NCI-H1417 treated with DMSO at 0.1 percent for 48 hours (cell line): ENCODE measurements at regions not wholly inside any gene's neighbourhood (a gene's known extent, or its start where the extent isn't known, plus 50 kb on each side); places are given as distances from the start of the nearest gene placed in this dataset.

Source experiments
- DNase-seq: peaks from one replicate; lab custom pipeline; 2025; lab: John Stamatoyannopoulos, UW

- no peak for DNase-seq
These were observed 410.0 kb downstream of the TCERG1L start for GRCh38 chr10:130901311-130902165.

GRCh38 chr10:130902471-130902870 lies 409.1 kb downstream of the TCERG1L start:
- no peak for DNase-seq

- no peak for DNase-seq
These were observed 408.6 kb downstream of the TCERG1L start for GRCh38 chr10:130902929-130903328.

GRCh38 chr10:130904676-130905075 lies 406.8 kb downstream of the TCERG1L start:
- no peak for DNase-seq

GRCh38 chr10:130905386-130905785 lies 406.1 kb downstream of the TCERG1L start:
- no peak for DNase-seq

- DNase-seq, result no peak
These were observed 405.6 kb downstream of the TCERG1L start for GRCh38 chr10:130905921-130906320.

- DNase-seq, result no peak
These were observed 400.7 kb downstream of the TCERG1L start for GRCh38 chr10:130910848-130911247.

- no peak for DNase-seq
These were observed 397.7 kb downstream of the TCERG1L start for GRCh38 chr10:130913844-130914243.

- DNase-seq, result no peak
These were observed 397.2 kb downstream of the TCERG1L start for GRCh38 chr10:130914367-130914766.

GRCh38 chr10:130915065-130915464 lies 396.5 kb downstream of the TCERG1L start:
- no peak for DNase-seq

GRCh38 chr10:130921461-130921860 lies 390.1 kb downstream of the TCERG1L start:
- DNase-seq, result no peak

GRCh38 chr10:130921911-130922440 lies 389.5 kb downstream of the TCERG1L start:
- no peak for DNase-seq

GRCh38 chr10:130923596-130923995 lies 387.9 kb downstream of the TCERG1L start:
- no peak for DNase-seq

- DNase-seq, result no peak
These were observed 387.2 kb downstream of the TCERG1L start for GRCh38 chr10:130924138-130924819.

GRCh38 chr10:130926442-130926841 lies 385.1 kb downstream of the TCERG1L start:
- no peak for DNase-seq

- no peak for DNase-seq
These were observed 384.4 kb downstream of the TCERG1L start for GRCh38 chr10:130927157-130927556.

GRCh38 chr10:130928306-130928705 lies 383.2 kb downstream of the TCERG1L start:
- DNase-seq, result no peak

- DNase-seq, result no peak
These were observed 381.8 kb downstream of the TCERG1L start for GRCh38 chr10:130929422-130930325.

- DNase-seq, result no peak
These were observed 380.7 kb downstream of the TCERG1L start for GRCh38 chr10:130930821-130931220.

- no peak for DNase-seq
These were observed 380.3 kb downstream of the TCERG1L start for GRCh38 chr10:130931256-130931655.

GRCh38 chr10:130932326-130933007 lies 379.1 kb downstream of the TCERG1L start:
- DNase-seq, result no peak
